GM21576 (cell line): ENCODE measurements at regions not wholly inside any gene's neighbourhood (a gene's known extent, or its start where the extent isn't known, plus 50 kb on each side); places are given as distances from the start of the nearest gene placed in this dataset.
"Not testable (repeated sequence)": the region's sequence is repeated elsewhere in the genome, so short reads cannot be mapped to it uniquely, and the experiment has no call there.

Experiments
- ATAC-seq: cut with Tn5 transposase; IDR thresholded peaks from one replicate; pipeline ENCODE4 v1.9.1; 2021; ENCODE audit warnings: mild to moderate bottlenecking, moderate library complexity; ENCODE audit not compliant: unreplicated experiment

GRCh38 chr5:101783241-101784013, 512.7 kb downstream of the SLCO4C1 start:
- no peak for ATAC-seq

DNA sequence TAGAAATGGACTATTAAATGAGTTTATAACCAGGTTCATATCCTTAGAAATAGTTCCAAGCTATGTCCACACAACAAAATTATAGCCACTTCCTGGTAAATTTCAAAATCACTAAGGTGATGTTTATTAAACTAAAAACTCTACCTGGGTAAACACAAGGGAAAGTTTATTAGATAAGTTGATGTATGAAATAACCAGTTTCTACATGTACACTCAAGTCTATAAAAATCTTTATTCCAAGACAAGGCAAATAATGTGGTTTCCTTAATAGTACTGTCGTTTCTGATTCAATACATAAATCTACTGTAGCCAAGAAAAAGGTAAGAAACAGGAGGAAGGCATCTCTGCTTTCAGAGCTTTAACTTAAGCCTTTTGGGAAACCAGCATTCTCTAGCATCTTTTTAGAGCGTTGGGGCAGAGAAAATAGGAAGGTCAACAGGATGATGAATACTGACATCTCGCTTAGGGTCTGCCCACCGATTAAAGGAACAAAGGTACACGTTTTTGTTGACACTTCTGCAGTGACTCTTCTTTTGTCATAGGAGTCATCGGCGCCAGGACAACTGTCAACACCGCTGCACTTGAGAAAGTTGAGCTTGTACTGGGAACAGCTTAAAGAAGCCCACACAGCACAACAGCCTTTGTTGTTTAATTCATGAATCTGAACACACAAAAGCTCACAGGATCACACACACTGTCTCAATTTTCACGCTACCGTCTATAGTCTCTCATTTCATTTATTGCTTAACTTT, 513.6 kb downstream of the SLCO4C1 start:
- ATAC-seq = no peak

- no peak for ATAC-seq
These were observed 545.0 kb downstream of the SLCO4C1 start for GRCh38 chr5:101751105-101751504.

DNA sequence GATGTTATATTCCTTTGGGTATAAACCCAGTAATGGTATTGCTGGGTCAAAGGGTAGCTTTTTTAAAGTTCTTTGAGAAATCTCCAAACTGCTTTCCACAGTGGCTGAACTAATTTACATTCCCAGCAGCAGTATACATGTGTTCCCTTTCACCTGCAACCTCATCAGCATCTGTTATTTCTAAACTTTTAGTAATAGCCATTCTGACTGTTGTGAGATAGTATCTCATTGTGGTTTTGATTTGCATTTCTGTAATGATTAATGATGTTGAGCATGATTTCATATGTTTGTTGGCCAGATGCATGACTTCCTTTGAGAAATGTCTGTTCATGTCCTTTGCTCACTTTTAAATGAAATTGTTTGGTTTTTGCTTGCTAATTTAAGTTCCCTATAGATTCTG, 553.1 kb downstream of the SLCO4C1 start:
- not testable (repeated sequence) for ATAC-seq

DNA sequence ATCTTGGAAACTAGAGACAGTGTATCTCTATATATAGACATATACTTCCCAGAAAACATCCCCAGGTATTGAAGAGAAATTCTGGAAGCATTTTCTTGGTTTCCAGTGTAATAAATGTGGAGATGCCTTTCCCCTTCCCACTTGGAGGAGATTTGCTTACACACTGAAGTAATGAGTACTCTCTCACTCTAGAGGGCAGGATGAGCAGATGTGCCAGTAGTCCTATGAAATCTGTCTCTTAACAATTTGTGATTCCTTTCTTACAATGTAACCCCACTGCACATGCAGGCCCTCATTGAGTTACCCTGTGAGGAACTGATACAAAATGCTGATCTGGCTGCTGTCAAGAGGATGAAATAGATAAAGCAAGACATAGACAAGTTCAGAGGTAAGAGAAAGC, 567.2 kb downstream of the SLCO4C1 start:
- ATAC-seq = no peak

DNA sequence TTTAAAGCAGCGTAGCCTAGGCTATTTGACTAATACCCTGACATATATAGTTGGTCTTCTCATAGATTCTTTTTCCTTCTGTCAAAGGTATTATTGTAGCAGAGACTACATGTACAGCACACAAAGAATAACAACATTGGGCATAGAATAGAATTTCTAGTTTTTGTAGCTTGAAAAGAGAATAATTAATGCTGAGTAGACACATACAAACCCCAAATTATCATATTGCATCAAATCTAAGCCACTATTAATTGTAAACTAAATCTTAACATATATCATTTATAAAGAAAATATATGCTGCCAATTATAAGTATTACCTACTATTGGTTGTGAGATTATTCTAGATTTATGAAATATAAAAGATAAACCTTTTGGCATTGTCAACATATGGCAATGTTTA, 574.5 kb downstream of the SLCO4C1 start:
- no peak for ATAC-seq

- ATAC-seq = no peak
These were observed 576.1 kb downstream of the SLCO4C1 start for GRCh38 chr5:101720033-101720432.

DNA sequence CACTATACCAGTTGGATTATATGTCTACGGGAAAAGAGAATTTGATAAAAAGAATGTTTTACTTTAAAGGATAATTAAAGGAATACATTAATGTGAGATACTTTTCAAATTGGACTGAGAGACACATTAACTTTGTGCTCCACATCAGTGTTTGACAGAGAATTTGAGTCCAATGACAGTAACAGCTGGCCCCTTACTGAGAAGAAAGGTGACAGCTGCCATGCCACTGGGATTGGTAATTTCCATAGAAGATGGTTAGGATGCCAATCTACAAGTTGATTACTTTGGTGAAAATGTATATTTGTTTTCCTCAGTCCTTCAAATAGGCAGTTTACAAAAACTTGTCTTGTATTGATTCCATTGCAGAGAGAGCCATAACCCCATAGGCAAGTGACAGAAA, 578.4 kb downstream of the SLCO4C1 start:
- no peak for ATAC-seq

GRCh38 chr5:101716941-101717340, 579.1 kb downstream of the SLCO4C1 start:
- ATAC-seq = no peak

GRCh38 chr5:101715790-101716189, 580.3 kb downstream of the SLCO4C1 start:
- not testable (repeated sequence) for ATAC-seq

GRCh38 chr5:101689306-101689705, 606.8 kb downstream of the SLCO4C1 start:
- no peak for ATAC-seq

DNA sequence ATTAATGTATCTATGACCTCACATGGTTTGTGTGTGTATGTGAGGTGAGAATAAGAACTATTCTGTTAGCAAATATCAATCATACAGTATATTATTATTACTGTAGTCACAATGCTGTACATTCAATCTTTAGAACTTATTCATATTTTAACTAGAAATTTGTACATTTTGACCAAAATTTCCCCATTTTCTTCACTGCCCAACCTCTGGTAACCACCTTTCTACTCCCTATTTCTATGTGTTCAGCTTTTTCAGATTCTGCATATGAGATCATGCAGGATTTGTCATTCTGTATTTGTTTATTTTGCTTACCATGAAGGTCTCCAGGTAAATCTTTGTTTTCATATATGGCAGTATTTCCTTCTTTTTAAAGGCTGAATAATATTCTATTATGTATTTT, 607.9 kb downstream of the SLCO4C1 start:
- ATAC-seq = no peak

GRCh38 chr5:101687349-101687985, 608.6 kb downstream of the SLCO4C1 start:
- ATAC-seq = no peak

- ATAC-seq = no peak
These were observed 609.4 kb downstream of the SLCO4C1 start for GRCh38 chr5:101686536-101687157.

GRCh38 chr5:101679816-101680215, 616.3 kb downstream of the SLCO4C1 start:
- ATAC-seq = no peak

- peak; percentile 75 for ATAC-seq
These were observed 617.4 kb downstream of the SLCO4C1 start for GRCh38 chr5:101678481-101679193.

- ATAC-seq = no peak
These were observed 618.1 kb downstream of the SLCO4C1 start for GRCh38 chr5:101677961-101678360.

- ATAC-seq = no peak
These were observed 619.4 kb downstream of the SLCO4C1 start for GRCh38 chr5:101676646-101677045.

- ATAC-seq = no peak
These were observed 620.4 kb downstream of the SLCO4C1 start for GRCh38 chr5:101675510-101676219.

DNA sequence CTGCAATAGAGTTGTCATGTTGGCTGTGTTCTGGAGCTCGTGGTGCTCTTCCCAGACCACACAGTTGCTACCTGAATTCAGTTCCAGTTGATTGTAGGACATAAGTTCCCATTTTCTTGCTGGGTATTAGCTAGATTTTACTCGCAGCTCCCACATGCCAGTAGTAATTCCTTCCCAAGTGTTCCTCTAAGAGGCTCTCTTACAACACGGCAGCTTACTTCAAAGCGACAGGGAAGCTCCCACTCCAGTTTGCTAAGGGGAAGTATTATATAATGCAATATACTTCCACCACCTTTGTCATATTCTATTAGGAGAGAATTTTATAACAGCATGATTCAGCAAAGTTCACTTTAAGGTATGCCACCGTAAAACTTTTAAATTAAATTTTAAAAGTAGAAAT, 623.0 kb downstream of the SLCO4C1 start:
- no peak for ATAC-seq
